UCSD-AML1 (cell line): ENCODE measurements at regions not wholly inside any gene's neighbourhood (a gene's known extent, or its start where the extent isn't known, plus 50 kb on each side); places are given as distances from the start of the nearest gene placed in this dataset.

Source experiments
- DNase-seq: peaks from one replicate; lab custom pipeline; 2025; ENCODE audit not compliant: unreplicated experiment; lab: John Stamatoyannopoulos, UW

DNA sequence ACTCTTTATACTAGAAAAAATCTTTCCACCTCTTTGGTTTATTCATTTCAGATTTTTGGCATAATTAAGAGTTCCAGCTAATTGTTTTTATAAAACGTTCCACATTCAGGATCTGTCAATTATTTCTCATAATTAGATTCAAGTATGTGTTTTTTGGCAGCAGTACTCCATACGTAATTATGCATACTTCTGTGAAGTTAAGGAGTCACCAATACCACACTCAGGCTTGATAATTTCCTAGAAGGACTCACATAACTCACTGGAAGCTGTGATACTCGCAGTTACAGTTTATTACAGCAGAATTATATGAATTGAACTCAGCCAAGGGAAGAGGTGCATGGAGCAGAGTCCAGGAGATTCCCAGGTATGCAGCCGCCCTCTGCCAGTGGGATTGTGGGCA is 290.5 kb upstream of the AKR1E2 start:
- no peak for DNase-seq

- DNase-seq: no peak
These were observed 292.4 kb upstream of the AKR1E2 start for GRCh38 chr10:4533621-4534020.

DNA sequence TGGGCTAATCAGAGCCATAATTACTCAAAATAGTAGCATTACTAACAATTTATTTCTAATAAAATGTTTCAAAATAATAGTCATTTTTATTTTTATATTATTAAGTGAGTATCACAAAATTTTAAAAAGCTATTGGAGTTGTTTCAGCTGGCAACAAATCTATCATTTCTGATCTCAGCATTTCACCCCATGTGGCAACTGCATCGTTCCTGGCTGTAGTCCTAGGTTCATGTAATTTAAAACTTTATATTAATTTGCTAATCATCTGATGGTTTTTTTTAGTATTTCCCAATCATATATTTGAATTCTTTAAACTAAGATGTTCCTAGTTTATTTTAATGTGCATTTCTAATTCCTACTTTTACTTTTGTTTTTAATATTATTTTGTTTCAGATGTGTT is 293.0 kb upstream of the AKR1E2 start:
- no peak for DNase-seq

GRCh38 chr10:4532467-4532866 is 293.5 kb upstream of the AKR1E2 start:
- DNase-seq: no peak

DNA sequence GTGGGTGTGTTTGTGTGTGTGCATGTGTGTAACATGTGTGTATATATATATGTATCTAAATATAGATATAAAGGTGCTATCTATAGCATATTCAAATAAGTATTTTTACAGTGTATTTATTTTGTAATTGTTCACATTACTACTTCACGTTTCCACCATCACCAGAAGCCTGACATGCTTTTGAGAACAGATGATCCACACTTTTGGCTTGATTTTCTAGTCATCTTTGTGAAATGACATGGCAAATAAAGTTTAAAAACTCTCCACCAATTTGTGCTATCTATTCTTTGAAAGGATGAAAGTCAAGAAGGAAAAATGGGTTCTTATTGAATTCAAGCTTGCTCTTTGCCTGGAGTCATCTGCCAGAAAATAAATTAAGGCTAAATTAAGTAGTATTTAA is 294.0 kb upstream of the AKR1E2 start:
- DNase-seq: no peak

GRCh38 chr10:4529266-4529665 is 296.7 kb upstream of the AKR1E2 start:
- no peak for DNase-seq

GRCh38 chr10:4527281-4527970 is 298.6 kb upstream of the AKR1E2 start:
- DNase-seq: no peak

GRCh38 chr10:4526311-4526731 is 299.7 kb upstream of the AKR1E2 start:
- DNase-seq: no peak

GRCh38 chr10:4525103-4525502 is 300.9 kb upstream of the AKR1E2 start:
- DNase-seq: no peak

- DNase-seq: no peak
These were observed 303.6 kb upstream of the AKR1E2 start for GRCh38 chr10:4522296-4523000.

GRCh38 chr10:4519658-4520402 is 306.2 kb upstream of the AKR1E2 start:
- no peak for DNase-seq

DNA sequence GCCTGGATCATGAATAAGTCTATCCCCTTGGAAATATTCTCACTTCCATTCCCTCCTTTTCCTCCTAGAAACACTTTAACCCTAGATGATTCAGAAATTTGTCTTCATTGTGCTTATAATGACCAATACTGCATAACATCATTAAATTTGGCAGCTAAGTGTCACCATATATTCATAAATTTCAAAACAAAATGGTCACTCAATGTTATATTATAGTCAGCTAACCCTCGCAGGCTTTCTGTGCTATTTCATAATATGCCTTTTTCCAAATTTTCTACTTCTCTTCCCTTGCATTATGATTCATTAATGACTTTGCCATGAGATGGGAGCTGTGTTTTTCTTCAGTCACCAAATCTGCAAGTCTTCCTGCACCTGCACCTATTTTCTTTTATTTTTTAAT is 308.3 kb upstream of the AKR1E2 start:
- no peak for DNase-seq

- DNase-seq: no peak
These were observed 310.3 kb upstream of the AKR1E2 start for GRCh38 chr10:4515721-4516120.

- DNase-seq: peak; percentile 35
These were observed 311.4 kb upstream of the AKR1E2 start for GRCh38 chr10:4514445-4515108.

GRCh38 chr10:4512671-4513240 is 313.3 kb upstream of the AKR1E2 start:
- no peak for DNase-seq

GRCh38 chr10:4512196-4512595 is 313.8 kb upstream of the AKR1E2 start:
- DNase-seq: no peak

- DNase-seq: no peak
These were observed 314.5 kb upstream of the AKR1E2 start for GRCh38 chr10:4511509-4511908.

DNA sequence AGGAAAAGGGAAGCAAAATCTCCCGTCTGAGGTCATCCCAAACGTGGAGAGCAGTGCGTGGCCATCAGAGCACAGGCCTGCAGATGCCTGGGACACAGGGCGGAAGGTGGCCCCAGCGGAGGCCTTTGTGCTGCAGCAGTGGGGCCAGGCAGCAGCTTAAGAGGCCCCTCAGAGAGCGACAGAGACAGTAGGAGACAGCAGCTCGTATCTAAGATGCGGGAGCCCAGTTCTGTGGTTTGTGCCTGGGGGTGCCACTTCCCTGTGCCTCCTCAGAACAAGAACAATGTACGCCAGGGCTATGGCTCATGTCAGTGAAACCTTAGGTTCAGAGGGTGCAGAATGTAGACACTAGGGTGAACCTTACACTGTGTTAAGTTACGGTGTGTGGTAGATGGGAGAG is 316.6 kb upstream of the AKR1E2 start:
- no peak for DNase-seq

- no peak for DNase-seq
These were observed 319.9 kb upstream of the AKR1E2 start for GRCh38 chr10:4506095-4506494.

- no peak for DNase-seq
These were observed 321.5 kb upstream of the AKR1E2 start for GRCh38 chr10:4504550-4504949.

DNA sequence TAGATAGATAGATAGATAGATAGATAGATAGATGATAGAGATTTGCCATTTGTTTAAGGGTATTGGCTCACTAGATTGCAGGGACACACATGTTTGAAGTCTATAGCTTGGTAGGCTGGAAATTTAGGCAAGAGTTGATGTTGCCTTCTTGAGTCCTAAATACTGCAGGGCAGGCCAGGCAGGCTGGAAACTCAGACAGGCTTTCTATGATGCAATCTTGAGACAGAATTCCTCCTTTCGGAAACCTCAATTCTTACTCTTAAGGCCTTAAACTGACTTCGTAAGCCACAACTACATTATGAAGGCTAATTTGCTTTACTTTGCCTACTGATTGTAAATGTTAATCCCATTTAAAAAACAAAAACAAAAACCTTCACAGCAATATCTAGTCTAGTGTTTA is 322.9 kb upstream of the AKR1E2 start:
- no peak for DNase-seq
